COR-L47 (cell line): ENCODE measurements at regions not wholly inside any gene's neighbourhood (a gene's known extent, or its start where the extent isn't known, plus 50 kb on each side); places are given as distances from the start of the nearest gene placed in this dataset.
A peak's percentile ranks its signal among the peaks of the same experiment; 100 is the strongest.
"Not testable (repeated sequence)": the region's sequence is repeated elsewhere in the genome, so short reads cannot be mapped to it uniquely, and the experiment has no call there.

Experiments used
- DNase-seq: peaks from one replicate; lab custom pipeline; 2025; lab: John Stamatoyannopoulos, UW

DNA sequence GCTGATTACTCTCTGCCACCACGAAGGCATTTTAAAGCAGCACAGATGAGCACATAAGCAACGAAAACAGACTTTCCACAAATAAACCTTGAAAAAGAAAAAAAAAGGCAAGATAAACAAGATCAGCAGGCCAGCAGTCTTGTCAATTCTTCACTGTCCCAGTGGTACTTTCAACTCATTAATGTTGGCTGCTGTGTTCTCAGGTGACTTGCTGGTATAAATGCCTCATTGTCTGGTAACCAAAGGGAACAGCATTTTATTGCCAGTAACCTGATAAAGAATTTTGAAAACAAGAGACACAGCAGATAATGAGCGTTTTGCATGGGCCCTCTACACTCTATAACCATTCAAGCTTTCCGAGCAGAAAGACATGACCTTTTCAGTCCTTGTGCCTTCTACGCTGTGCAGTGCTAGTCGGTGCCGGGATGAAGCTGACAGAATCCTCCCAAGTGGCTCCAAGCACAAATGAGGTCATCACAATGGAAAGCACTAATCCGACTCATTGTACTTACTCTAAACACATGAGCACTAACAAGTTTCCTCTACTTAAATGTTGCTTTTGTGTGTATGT, 242.9 kb upstream of the FRG1 start:
- not testable (repeated sequence) for DNase-seq

DNA sequence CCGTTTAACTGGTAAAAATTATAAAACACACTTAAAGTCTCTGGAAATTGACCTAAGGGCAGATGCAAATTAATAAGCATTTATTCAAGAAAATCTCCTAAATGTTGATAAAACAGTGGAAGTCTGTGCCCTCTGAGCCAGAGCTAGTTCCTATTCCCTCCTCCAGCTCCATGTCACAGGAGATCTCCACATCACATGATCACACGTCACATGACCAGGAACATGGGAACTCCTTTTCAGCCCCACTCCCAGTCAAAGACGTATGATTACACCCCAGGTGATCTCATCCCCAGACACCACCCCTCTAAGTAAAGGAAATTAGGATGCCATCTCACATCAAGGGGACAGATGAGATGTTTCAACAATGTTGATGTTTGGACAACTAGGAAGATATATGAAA, 237.7 kb upstream of the FRG1 start:
- not testable (repeated sequence) for DNase-seq

DNA sequence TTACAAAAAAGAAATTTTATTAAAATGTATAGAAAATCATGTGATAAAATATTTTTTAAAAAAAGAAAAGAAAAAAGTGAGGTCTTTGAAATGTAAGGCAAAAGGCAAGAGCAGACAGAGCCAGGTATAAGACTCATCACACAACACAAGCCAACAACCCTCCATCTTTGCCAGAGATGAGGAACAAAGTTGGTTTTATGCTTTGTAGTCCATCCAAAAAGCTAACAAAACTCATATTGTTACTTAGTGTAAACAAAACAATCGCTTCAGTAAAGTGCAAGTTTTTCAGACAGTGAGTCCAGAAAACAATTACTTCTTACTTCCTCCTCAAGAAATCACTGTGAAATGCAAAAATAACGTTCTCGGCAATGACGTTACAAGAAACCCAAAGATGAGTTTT, 233.9 kb upstream of the FRG1 start:
- not testable (repeated sequence) for DNase-seq

DNA sequence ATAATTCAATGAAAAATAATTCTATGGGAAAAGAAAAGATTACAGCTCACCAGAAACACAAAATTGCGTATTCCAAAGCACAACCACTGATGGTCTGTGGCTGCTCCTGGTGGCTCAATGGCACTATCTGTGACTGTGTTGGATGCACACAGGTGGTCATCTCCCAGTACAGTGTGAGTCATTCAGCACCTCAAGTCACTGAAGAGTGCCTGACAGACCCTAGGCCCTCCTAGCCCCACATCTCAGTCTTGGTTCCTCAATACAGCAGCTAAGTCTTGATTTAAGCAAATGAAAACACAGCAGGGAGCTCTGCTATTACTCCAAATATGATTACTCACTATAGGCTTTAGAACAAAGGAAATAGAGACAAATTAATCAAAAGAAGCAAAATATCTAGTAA, 233.4 kb upstream of the FRG1 start:
- not testable (repeated sequence) for DNase-seq

DNA sequence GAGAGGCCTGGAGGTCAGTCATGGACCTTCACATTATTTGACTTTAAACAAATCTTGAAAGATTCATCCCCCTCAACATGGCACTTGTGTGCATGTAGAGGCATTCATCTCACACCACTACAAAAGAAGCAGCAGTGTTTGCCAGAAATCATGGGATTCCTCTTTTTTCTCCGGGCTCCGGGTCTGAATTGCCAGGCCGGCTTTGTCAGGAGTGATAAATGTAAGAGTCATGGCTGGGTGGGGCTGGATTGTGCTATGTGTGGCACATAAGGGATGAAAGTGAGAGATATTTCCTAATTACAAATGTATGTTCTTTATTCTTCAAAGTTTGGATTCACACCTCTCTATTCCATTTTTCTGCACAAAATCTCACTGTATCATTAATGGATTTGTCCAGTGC, 228.7 kb upstream of the FRG1 start:
- not testable (repeated sequence) for DNase-seq

DNA sequence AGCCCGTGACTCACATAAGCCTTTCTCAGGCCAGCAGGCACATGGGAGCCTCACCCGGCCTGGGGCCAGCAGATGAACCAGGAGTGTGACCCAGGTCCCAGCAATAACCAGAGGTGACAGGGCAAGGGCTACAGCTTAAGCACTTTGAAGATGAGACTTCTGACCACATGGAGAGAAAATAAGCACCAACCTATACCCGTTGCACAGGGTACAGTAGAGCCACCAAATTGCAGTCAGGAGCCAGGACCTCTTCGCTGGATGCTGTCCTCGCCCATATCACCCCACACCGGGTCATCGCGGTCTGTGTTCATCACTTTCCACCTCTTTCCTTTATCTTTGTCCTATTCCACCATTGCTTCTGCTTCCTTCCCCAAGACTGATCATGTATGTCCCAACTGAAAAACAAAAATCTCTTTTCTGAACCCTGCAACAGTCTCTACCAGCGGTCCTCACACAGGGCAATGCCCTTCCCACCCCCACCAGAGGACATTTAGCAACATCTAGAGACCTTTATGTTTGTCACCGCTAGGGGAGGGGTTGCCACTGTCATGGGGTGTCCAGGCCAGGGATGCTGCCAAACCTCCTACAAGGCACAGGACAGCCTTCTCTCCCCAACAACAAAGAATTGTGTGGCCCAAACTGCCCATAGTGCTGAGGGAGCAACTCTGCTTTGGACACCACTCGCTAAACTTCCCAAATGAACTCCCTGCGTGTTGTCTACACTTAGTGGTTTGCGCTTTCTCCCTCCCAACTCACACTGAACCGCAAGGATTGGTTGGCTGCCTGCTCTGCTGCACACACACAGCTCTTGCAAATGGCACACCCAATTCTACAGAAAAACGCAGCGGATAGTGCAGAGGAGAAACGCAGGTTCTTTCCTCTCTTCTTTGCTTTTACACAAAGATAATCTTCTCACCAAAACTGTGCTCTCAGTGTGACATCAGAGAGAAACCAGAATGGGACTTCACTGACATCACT, 219.4 kb upstream of the FRG1 start:
- not testable (repeated sequence) for DNase-seq

DNA sequence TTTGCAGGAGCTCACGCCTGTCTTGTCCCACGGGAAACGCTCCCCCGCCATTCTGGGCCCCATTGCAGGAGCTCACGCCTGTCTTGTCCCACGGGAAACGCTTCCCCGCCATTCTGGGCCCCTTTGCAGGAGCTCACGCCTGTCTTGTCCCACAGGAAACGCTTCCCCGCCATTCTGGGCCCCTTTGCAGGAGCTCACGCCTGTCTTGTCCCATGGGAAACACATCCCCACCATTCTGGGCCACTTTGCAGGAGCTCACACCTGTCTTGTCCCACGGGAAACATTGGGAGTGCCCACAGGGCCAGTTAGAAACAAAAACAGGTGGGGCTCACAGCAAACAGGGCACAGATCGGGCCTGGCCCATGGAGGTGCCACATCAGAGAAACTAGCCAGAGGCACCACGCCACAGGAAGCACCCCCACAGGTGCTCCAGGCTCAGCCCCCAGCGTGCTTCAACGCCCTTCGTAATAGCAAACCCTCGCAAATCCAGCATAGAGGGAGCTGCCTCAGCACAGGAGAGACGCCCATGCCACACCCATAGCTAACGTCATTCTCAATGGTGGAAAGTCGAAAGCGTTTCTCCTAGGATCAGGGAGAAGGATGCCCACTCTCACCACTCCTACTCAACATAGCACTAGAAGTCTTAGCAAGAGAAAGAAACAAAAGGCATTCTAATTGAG, 218.2 kb upstream of the FRG1 start:
- DNase-seq: peak; percentile 11

DNA sequence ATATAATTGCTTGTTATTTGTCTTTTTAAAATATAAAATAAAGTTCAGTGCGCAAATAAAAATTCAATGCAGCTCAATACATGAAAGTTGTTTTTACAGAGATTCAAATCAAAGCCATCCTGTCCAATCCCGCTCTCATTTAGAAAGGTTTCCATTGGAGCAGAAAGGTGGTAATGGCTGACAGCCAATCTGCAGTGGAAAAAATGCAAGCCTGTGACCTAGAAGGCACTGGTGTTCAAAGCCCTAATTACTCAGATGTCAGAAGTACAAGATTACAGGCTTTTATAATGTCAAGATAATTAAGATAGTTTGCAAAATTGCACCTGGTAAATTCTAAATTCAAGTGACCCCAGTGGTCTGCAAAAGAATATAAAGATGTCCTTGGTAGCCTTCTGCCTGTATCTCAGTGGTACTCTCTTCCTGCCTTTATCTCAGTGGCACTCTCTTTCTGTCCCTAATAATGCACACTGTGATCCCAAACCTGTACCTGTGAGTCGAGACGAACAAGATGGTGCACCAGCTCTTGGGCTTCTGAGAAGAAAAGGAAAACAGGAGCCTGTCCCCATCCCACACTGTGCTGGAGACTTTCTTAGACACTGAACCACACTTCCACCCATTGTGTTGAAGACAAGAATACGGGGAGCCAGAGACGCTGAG, 212.6 kb upstream of the FRG1 start:
- not testable (repeated sequence) for DNase-seq

DNA sequence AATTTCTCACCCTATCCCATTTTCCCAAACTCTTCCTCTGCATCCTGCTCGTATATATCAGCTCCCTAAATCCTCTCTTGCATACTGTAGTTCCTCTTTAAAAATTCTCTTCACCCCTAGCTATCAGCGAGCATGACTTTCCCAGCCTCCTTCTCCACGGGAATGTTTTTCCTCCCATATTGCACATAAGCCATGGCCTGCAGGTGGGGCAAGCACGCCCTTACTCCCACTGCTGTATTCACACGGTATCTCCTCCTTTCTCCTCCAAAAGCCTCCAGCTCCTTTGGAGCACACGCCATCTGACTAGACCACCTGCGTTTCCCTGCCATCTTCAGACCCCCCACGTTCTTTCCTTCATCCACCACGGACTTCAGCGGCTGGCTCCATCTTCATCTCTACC, 208.7 kb upstream of the FRG1 start:
- not testable (repeated sequence) for DNase-seq

DNA sequence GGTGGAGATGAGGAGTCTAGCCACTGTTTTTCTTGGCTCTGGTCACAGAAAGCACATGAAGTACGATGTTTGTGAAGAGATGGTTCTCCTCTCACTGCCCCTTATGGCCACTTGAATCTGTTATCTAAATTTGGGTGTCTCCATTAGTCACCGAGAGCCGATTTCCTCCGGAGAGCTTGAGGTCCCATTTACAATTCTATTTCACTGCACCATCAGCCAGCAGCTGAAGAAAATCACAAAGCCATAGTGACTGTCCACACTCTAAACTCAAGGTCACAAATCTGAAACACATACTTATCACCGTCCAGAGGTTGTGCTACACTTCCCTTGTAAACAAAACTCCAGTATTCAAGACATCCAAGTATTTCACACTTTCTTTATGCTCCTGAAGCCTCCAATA, 207.2 kb upstream of the FRG1 start:
- not testable (repeated sequence) for DNase-seq

DNA sequence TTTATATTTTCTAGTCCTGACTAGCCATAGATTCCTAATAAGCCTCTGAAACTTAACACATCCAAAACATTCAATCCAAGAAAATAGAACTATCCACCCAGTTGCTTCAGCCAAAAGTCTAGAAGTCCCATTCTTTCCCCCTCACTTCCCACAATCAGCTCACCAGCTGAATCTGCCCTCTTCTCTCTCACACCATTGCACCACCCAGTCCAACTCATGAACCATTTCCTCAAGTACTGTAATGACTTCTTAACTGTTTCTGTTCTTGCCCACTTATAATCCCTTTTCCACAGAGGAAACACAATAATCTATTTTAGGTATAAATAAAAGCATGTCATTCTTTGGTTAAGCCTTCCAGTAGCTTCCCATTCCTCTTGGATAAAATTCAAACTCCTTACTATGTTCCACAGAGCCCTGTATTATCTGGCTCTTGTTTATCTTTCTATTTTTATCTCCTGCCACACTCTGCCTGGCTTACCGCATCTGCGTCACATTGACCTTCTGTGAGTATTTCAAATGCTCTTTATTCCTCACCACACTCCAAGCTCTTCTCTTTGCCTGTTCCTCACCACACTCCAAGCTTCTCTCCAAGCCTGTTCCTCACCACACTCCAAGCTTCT, 205.9 kb upstream of the FRG1 start:
- not testable (repeated sequence) for DNase-seq

DNA sequence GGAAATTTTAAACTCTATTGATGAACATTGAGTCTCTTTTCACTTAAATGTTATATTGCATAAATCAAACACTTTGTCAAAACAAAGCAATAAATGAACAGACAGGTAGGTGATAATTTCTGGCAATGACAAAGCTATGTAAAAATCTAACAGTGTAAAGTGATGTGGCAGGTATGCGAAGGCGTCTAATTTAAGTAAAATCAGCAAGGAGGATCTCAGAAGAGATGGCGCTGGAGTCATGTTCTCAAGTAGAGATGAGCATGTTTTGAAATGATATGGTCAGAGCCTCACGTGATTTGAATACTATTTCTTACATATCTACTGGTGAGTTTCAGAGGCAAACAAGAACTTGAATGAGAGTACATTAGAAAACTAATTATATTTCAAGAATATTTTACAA, 204.0 kb upstream of the FRG1 start:
- DNase-seq: not testable (repeated sequence)

DNA sequence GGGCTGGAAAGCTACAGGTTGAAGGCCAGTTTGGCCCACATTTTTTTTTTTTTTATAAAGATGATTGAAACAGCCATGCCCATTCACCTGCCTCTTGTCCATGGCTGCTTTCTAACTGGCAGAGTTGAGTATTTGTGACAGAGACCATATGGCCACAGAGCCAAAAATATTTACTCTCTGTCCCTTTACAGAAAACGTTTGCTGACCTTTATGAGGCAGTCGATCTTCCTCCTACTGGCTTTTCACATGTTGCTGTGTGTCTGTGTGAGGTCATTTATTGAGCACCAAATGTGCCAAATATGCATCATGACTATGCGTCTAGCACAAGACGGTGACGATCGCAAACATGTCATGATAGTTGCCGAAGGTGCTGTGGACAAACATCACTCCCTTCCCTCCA, 200.6 kb upstream of the FRG1 start:
- not testable (repeated sequence) for DNase-seq

DNA sequence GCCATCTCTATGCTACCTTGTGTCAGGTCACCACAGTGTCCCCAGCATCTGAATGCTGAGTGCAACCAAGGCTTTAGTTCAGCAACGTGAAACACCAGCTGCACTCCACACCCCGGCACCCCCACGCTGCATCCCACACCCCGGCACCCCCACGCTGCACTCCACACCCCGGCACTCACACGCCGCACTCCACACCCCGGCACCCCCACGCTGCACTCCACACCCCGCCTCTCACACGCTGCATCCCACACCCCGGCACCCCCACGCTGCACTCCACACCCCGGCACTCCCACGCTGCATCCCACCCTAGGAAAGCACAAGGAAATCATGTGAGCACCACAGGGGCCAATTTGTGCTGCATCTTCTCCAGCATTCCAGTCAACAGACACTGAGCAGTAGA, 199.8 kb upstream of the FRG1 start:
- DNase-seq: no peak

DNA sequence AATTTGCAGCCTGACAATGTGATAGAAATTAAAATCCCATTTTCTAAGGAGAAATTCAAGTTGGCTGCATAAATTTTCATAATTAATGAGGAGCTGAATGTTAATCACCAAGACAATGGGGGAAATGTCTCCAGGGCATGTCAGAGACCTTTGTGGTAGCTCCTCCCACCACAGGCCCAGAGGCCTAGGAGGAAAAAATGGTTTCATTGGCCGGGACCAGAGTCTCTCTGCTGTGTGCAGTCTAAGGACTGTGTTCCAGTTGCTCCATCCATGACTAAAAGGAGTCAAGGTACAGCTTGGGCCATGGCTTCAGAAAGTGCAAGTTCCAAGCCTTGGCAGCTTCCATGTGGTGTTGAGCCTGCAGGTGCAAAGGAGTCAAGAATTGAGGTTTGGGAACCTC, 187.6 kb upstream of the FRG1 start:
- not testable (repeated sequence) for DNase-seq

DNA sequence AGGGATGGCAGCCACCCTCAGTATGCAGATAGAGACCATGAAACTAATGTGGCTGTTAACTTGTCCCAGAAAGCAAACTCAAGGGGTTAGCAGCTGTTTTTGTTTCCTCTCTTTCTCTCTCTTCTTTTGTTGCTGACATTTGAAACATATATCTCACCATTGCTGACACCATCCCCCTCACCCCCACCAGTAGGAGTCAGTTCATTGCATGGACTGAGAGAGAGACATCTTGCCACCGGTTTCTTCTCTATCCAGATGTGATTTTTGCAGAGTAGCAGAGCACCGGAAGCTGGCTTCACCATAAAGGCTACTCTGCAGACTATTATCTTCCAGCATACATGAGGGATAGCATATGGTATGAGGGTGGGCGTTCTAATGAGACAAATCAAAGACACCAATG, 177.1 kb upstream of the FRG1 start:
- DNase-seq: no peak

DNA sequence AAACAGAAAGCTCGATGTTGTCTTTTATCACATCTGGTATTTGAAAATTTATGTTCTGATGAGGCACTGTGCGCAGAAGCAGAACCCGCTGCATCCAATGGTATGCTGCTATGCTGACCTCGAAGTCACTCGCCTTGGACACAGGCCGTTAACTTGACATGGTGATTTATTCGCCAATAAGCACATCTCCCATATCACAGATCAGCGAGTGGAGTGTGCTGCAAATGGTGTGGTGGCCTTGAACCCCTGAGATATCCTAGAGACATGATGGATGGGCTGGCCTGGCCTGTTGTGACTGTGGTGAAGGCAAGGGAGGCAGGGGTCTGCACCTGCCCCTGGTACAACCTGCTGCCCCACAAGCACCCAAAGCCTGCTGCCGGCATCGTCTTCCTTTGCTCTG, 175.4 kb upstream of the FRG1 start:
- DNase-seq: no peak

DNA sequence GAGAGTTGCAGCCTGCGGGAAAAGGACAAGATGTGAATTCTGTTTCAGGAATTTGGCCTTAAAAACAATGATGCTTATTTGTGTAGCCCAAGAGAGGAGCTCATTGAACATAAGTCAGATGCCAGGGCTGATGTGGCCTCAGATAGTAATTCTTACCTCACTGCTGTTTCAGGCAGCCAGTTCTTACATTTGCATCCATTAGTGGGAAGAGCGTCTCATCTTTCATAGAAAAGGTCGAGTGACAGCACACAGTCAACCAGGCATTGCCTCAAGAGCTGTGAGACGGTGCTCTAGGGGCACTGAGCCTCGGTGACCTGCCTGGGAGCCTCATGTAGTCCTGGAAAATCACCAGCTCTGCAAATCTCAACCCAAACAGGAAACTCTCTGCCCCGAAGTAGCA, 174.9 kb upstream of the FRG1 start:
- DNase-seq: no peak

DNA sequence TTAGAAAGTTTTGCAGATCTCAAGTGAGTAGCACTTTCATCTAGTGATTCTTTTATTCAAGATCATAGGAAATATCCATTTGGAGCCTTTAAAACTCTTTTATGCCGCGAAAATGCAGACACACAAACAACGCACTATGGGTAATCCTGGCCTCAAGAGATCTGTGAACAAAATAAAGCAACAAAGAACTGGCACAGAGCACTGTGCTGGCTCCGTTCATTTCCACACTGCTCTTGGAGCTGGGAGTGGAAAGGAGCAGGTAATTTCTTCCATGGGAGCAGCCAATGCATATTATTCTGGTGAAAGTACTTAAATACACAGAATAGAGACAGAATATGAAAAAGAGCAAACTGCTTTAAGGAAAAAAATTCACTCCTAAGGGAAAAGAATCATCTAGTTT, 172.7 kb upstream of the FRG1 start:
- DNase-seq: no peak

DNA sequence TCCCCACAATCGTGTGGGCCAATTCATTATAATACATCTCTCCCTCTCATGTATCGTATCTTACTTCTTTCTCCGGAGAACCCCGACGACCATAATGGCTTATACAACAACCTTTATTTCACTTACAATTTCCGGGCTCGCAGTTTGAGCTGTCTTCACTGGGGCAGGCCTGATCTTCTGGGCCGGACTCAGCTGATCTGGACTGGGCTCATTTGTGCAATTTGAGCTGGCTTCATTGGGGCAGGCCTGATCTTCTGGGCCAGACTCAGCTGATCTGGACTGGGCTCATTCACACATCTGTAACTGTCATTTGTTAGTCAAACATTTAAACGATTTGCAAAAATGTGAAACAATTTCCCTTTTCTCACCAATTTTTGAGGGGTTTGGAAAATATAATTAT, 171.5 kb upstream of the FRG1 start:
- no peak for DNase-seq

DNA sequence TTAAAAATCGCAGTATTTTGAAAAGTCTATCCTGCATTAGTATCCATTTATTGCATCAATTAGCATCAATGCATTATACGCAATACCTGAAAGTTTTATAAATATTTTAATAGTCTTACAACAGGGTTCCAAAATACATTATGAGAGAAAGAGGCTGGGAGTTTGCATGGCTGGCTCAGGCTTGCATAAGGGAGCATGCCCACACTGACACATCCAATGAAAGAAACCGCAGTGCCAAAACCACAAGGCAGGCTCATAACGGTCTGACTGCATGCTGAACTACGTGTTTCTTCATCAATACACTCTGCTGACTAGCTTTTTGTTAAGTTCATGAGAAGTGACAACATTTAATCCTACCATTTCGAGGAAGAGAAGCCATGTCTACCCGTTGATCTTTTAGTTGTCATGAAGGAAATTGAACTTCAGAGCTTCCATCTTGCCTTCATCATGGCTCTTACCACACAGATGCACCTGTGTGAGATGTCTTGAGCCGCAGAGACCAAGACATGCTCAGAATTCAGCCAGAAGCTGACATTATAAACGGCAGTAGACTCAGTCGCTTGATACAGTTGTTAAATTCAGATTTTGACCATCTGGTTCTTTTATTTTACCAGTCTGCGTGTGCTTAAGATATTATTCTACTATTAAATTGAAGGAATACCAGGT, 168.8 kb upstream of the FRG1 start:
- DNase-seq: no peak
